ENCODE measurements at regions not wholly inside any gene's neighbourhood (a gene's known extent, or its start where the extent isn't known, plus 50 kb on each side); places are given as distances from the start of the nearest gene placed in this dataset.

GRCh38 chr5:4991925-4992324 lies 148.2 kb upstream of the ADAMTS16 start:
- intact Hi-C loops (cut with DNase I), result no loop called here
- no peaks in the 10 kb centered on the region for H3K9me3 ChIP-seq
- H3K27ac ChIP-seq, result no peak overlapping the region
- H3K27me3 ChIP-seq, result no peaks in the 10 kb centered on the region
- H3K4me3 ChIP-seq, result no peak overlapping the region
- DNase-seq (ENCODE audit: extremely low spot score in 2 of 2), result no peak
- TF ChIP-seq POLR2AphosphoS5 (IDR thresholded peaks at IDR 0.05; ENCODE audit: insufficient read depth in 1 of 2, low read depth in 1 of 2), result no peak
- TF ChIP-seq CTCF (IDR thresholded peaks at IDR 0.05), result no peak
- TF ChIP-seq POLR2A (IDR thresholded peaks at IDR 0.05), result no peak
- H3K4me1 ChIP-seq, result no peaks in the 10 kb centered on the region
- H3K36me3 ChIP-seq, result no peaks in the 10 kb centered on the region

GRCh38 chr5:4995014-4995413 lies 145.1 kb upstream of the ADAMTS16 start:
- H3K9me3 ChIP-seq, result no peaks in the 10 kb centered on the region

GRCh38 chr5:5005353-5005752 lies 134.8 kb upstream of the ADAMTS16 start:
- Histone ChIP-seq H3K27me3 (no peaks in the 10 kb centered on the region), H3K9me3 (no peaks in the 10 kb centered on the region), H3K27ac (no peak overlapping the region), H3K36me3 (no peaks in the 10 kb centered on the region), H3K4me1 (no peaks in the 10 kb centered on the region), H3K4me3 (no peak overlapping the region)
- peak in 1 of 2 donors; percentile 81 for DNase-seq (ENCODE audit: extremely low spot score in 2 of 2)
- intact Hi-C loops (cut with DNase I), result no loop called here
- TF ChIP-seq CTCF (IDR thresholded peaks at IDR 0.05), result no peak
- no peak for TF ChIP-seq POLR2AphosphoS5 (IDR thresholded peaks at IDR 0.05; ENCODE audit: insufficient read depth in 1 of 2, low read depth in 1 of 2)
- TF ChIP-seq POLR2A (IDR thresholded peaks at IDR 0.05), result no peak

More at GRCh38 chr5:4995014-4995413, 145.1 kb upstream of the ADAMTS16 start:
- intact Hi-C loops (cut with DNase I), result no loop called here
- Histone ChIP-seq H3K27me3 (no peaks in the 10 kb centered on the region), H3K27ac (no peak overlapping the region), H3K36me3 (no peaks in the 10 kb centered on the region), H3K4me1 (no peaks in the 10 kb centered on the region), H3K4me3 (no peak overlapping the region)
- TF ChIP-seq POLR2A (IDR thresholded peaks at IDR 0.05), result no peak
- TF ChIP-seq CTCF (IDR thresholded peaks at IDR 0.05), result no peak
- TF ChIP-seq POLR2AphosphoS5 (IDR thresholded peaks at IDR 0.05; ENCODE audit: insufficient read depth in 1 of 2, low read depth in 1 of 2), result no peak
- no peak for DNase-seq (ENCODE audit: extremely low spot score in 2 of 2)

GRCh38 chr5:5006548-5006947 lies 133.6 kb upstream of the ADAMTS16 start:
- Histone ChIP-seq H3K4me1 (no peaks in the 10 kb centered on the region), H3K9me3 (no peaks in the 10 kb centered on the region), H3K27ac (no peak overlapping the region), H3K27me3 (no peaks in the 10 kb centered on the region), H3K4me3 (no peak overlapping the region), H3K36me3 (no peaks in the 10 kb centered on the region)
- DNase-seq (ENCODE audit: extremely low spot score in 2 of 2), result peak in 1 of 2 donors; percentile 32
- intact Hi-C loops (cut with DNase I), result no loop called here
- TF ChIP-seq POLR2AphosphoS5 (IDR thresholded peaks at IDR 0.05; ENCODE audit: insufficient read depth in 1 of 2, low read depth in 1 of 2) (no peak), POLR2A (IDR thresholded peaks at IDR 0.05) (no peak), CTCF (IDR thresholded peaks at IDR 0.05) (no peak)

- peaks cover 2% of the 10 kb centered on the region for H3K4me1 ChIP-seq
- DNase-seq (ENCODE audit: extremely low spot score in 2 of 2), result no peak
- H3K4me3 ChIP-seq, result no peak overlapping the region
- TF ChIP-seq POLR2A (IDR thresholded peaks at IDR 0.05), result no peak
- TF ChIP-seq POLR2AphosphoS5 (IDR thresholded peaks at IDR 0.05; ENCODE audit: insufficient read depth in 1 of 2, low read depth in 1 of 2), result no peak
- no peak for TF ChIP-seq CTCF (IDR thresholded peaks at IDR 0.05)
- H3K27me3 ChIP-seq, result no peaks in the 10 kb centered on the region
- no peaks in the 10 kb centered on the region for H3K36me3 ChIP-seq
- no peak overlapping the region for H3K27ac ChIP-seq
- H3K9me3 ChIP-seq, result no peaks in the 10 kb centered on the region
- intact Hi-C loops (cut with DNase I), result no loop called here
Measured at GRCh38 chr5:5009240-5009639, 130.9 kb upstream of the ADAMTS16 start.
